Activated CD4-positive, alpha-beta T cell treated with anti-CD3 and anti-CD28 coated beads for 1 hour (primary cell): ENCODE measurements at regions not wholly inside any gene's neighbourhood (a gene's known extent, or its start where the extent isn't known, plus 50 kb on each side); places are given as distances from the start of the nearest gene placed in this dataset.

ENCODE experiments used
- DNase-seq: peaks from one replicate; pipeline ENCODE4 v3.0.0-alpha.2; 2020

- no peak for DNase-seq
Observed at GRCh38 chr9:109914280-109915027, 134.5 kb downstream of the PALM2AKAP2 start.

DNA sequence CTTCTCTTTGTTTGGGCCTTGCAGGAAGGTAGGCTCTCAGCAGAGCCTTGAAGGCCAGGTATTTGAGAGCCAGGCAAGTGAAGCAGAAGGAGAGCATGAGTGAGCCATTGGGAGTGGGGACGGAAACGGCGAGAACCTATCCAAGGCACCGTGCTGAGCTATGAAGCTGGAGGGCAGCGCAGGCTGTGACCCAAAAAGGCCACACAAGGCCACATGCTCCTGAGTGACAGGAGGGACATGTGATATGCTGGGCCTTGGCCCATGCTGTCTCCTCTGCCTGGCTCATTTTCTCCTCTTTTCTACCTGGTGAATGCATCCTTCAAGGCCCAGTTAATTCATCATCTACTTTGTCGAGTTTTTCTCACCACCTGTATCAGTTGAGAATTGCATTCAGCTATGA lies 136.3 kb downstream of the PALM2AKAP2 start:
- DNase-seq, result no peak

GRCh38 chr9:109918339-109919163 lies 138.6 kb downstream of the PALM2AKAP2 start:
- DNase-seq, result no peak

DNA sequence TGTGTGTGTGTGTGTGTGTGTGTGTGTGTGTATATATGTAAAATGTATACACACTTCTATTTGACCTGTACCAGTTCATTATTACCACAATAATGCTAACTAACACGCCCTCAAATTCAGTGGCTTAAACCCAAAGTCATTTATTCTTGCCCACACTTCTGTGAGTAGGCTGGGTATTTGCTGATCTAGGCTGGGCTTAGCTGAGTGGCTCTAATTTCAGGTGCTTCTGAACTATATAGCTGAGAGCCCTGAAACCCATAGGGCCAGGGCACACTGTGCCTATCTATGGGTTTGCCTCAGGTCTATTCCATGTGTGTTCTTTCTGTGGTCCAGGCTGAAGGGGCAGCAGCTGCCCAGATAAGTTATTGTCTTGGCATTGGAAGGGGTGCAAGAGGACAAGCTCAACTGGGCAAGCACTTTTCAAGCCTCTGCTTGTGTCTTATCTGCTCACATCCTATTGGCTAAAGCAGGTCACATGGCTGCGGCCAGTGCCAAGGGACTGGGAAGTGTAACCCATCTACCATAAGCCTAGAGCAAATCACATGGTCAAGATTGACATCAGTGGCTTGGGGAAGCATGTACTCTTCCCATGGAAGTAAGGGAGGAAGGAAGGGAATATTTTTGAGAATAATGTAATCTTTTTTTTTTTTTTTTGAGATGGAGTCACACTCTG lies 139.9 kb downstream of the PALM2AKAP2 start:
- no peak for DNase-seq

DNA sequence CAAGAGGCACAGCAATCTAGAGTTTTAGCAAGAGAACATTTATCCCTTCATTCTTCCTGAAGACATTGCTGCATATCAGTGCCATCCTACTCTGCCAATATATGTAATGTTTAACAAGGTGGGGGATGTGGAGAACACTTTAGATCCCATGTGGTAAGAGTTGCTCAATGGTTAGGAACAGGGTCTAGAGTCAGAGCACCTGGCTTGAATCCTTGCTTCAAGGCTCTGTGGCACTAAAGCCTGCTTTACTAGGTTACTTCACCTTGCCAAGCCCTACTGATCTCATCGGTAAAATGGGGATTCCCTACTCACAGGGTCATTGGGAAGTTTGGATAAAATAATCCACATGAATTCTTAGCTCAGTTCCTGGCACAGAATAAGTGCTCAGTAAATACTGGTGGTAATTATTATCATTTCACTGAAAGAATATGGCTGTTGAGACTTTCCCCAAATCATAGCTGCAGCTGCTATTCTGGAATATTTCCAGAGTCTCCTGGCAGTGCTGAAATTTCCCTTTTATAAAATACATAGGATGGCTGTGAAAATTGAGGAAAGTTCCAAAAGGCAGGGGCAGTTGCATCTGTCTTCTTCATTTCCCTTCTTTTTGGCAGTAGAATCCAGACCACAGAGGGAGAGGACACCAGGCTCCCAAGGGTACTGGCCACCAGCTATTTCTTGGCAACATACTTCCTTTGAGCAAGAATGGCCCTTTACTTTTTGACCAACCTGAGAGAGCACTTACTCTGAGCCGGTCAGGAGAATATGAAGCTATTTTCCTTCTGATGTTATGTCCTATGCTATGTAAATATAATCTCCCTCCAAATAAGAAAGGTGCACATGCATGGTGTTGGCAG lies 142.8 kb downstream of the PALM2AKAP2 start:
- no peak for DNase-seq

GRCh38 chr9:109923471-109923760 lies 143.4 kb downstream of the PALM2AKAP2 start:
- DNase-seq, result no peak

DNA sequence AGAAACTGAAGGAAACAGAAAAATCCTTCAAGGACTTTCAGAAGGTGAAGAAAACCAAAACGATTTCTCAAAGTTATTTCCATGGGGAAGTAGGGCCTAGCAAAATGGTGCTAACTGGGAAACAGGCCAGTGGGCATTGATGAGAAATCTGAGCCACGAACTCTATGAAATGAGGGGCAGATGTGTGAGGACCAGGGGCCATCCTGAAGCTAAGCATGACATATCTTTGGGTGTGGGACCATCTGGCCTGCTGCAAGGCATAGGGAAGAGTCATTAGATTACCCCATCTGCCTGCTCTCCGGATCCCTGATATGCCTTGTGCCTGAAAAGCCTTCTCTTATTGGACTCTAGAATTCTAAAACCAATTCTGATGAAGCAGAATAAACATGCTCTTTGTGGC lies 143.8 kb downstream of the PALM2AKAP2 start:
- no peak for DNase-seq

DNA sequence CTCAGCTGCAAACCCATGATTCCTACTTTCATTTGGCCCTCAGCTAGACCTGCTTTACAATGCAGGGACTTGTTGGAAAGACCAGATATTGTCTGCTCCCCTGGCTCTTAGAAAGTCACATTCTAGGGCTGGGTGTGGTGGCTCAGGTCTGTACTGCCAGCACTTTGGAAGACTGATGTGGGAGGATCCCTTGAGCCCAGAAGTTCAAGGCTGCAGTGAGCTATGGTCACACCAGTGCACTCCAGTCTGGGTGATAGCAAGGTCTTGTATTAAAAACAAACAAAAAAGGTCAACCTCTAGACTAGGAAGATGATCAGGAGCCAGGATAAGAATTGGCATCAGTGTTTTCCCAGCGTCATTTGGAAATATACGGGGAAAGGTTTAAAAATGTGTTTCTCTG lies 145.8 kb downstream of the PALM2AKAP2 start:
- no peak for DNase-seq

DNA sequence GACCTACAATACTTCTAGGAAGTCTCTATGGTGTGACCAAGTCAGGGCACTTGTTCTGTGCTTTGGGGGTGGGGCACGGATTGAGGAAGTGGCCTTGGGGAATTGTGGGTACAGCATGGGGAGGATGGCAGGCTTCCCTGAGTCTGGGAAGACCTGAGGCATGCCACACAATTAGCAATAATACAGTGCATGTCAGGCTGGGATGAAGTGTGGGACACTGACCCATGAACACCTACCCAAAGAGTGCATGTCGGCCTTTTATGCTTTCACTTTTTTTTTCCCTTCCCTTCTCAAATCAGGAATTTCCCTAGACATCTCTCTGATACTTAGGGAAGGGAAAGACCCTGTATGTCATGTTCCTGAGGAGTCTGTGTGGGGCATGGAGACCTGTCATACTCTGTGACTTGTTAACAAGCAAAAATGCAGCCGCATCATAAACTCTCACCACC lies 146.4 kb downstream of the PALM2AKAP2 start:
- no peak for DNase-seq

DNA sequence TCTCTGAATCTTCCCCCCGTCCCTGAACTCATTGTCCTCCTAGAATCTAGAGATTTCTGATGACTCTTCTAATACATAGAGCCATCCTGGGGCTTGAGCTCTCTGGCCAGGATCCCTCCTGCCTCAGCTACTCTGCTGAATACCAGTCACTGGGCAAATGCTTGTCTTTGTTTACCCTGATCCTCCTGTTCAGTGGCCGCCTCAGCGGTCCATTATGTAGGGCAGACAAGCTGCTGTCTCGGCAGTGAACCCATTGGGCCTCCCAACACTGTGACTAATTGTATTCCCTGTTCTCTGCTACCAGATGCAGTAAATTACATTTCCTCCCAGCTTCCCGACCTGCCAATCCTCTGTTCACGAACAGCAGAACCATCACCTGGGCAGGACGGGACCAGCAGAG lies 151.6 kb downstream of the PALM2AKAP2 start:
- no peak for DNase-seq

DNA sequence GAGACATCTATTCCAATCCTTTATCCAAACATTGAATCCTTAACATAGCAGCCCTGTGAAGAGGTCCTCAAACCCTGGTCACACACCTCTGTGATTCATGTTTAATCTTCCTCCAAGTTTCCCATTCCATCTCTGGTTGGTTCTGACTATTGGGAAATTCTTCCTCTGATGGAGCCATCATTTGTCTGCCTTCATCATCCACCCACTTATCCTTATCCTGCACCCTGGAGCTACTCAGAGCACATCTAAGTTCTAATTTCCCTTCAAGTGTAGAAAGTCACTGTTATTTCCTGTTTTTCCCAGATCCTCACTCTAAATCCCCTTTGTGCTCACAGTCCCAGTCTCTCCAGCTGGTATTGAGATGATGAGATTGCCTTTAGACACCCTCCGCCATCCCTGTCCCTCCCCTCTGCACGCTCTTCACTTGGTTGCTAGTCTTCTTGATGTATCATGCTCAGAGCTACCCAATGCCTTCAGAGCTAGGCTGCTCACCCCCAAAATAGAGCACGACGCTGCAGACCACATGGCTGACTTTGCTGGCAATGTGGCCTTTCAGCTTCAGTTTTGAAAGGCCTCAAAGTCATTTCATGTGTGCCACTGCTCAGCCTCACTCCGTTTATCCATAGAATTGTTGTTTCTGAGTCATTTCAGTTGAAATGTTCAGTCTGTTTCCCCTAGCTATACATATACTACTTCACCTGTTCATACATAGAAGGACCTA lies 154.3 kb downstream of the PALM2AKAP2 start:
- no peak for DNase-seq

DNA sequence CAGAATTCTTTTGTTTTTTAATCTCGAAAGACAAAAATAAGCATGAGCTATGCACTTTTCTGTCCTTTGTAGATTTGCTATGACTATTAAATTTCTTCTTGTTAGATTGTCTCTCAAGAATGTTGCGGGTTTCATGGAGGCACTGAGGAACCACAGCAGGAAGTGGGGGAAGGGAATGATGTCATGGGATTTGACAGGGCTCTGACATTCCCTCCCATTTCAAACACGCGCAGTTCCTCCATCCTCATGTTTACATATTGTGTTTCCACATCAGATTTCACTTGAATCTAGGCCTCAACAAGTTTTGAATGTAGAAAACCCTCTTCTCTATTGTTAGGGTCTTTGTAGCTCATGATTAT lies 154.8 kb downstream of the PALM2AKAP2 start:
- DNase-seq, result no peak

GRCh38 chr9:109935406-109936087 lies 155.5 kb downstream of the PALM2AKAP2 start:
- no peak for DNase-seq

DNA sequence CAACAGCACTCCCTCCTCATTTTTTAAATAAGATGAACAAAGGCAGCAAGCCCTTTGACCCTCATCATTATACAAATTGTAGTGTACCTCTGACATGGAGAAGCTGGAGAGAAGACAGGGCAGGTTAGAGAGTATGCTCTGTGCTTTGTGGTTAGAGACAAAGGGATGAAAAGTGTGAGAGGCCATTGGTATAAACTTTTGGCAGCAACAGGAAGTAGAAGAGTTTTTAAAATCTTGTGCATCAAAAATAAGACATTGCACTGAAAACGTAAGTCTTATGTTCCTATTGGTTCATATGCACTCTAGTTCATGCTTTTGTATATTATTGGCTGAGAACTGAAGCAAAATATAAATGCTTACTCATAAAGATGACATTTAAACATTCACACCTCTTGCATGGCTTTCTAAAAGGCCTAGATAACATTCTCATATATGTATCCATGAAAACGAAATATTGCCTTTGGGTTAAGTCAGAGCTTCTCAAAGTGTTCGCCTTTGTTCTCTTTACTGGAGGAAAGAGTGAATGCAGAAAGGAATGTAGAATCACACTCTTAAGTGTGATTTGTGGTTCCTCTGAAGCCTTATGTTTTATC lies 158.0 kb downstream of the PALM2AKAP2 start:
- DNase-seq, result no peak

DNA sequence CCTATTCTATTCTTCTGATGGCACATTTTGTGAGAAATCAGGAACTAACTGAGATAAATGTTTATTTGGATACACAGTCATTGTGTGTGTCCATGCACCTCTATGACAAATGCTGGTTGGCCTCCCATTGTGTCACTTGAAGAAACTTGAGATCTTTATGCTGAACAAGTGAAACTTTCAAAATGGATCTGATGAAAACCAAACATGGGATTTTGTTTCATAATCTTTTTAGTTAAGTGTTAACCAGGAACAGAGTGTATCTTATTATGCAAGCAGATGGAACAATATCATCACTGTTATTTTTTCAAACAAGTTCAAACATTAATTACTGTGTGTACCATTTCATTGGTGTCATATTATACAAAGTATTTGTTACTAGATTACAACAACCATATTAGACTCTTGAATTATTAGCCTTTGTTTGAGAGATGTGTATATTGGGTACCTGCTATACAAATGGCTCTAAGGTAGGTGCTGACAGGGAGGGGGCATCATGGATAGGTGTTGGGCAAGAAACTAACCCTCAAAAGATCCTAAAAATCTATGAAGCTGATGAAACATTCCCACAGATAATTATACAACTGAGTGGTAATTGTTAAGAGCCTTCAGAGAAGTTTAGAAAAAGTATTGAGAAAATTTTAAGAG lies 159.8 kb downstream of the PALM2AKAP2 start:
- DNase-seq, result no peak

GRCh38 chr9:109940561-109940960 lies 160.6 kb downstream of the PALM2AKAP2 start:
- no peak for DNase-seq

DNA sequence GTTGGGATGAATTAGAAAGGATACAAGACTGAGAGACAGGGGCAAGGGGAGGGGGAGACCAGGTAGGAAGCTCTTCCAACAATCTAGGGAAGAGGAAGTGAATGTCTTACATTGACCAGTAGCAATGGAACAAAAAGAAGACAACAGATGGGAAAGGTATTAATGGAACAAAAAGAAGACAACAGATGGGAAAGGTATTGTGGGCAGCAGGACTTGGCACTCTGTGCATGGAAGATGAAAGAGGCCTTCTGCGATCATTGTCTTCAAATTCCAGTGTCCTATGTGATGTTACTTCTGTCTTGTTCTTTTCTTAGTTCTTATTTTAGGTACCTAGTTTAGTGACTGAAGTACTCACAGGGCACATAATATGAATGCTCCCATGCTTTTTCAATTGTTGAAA lies 161.8 kb downstream of the PALM2AKAP2 start:
- no peak for DNase-seq

GRCh38 chr9:109945573-109945972 lies 165.6 kb downstream of the PALM2AKAP2 start:
- no peak for DNase-seq

DNA sequence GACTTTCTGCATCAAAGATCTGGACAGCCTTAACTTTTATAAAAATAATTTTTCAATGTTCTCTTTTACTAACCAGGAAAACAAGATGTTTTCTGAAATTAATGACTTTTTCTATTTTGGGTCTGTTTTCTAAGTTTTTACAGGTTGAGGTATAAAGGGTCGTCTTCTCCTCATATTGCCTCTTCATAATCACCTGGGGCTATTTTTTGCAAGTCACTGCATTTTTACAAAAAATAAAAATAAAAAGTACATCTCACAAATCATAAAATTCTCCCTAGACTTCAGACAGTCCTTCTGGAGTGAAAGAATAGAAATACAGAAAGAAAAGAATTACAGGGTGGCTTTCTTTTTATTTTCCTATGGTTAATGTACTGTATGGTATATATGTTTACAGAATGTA lies 168.5 kb downstream of the PALM2AKAP2 start:
- no peak for DNase-seq

GRCh38 chr9:109950710-109951443 lies 170.9 kb downstream of the PALM2AKAP2 start:
- no peak for DNase-seq
